K562 (cell line): ENCODE measurements at regions not wholly inside any gene's neighbourhood (a gene's known extent, or its start where the extent isn't known, plus 50 kb on each side); places are given as distances from the start of the nearest gene placed in this dataset.

Source experiments
- BRF2 ChIP-seq: IDR thresholded peaks from 3 replicates; pipeline ENCODE4 v1.6.1; 2011; ENCODE audit warnings: borderline replicate concordance, mild to moderate bottlenecking; ENCODE audit not compliant: insufficient read length, insufficient read depth
- CREM ChIP-seq: IDR thresholded peaks from 2 replicates; pipeline ENCODE4 v1.6.1; 2014; ENCODE audit warnings: antibody characterized with exemption, low read depth
- CTCF ChIP-seq, 3 experiments: IDR thresholded peaks in 2 of 3; conservative IDR thresholded peaks in 1 of 3; 2 replicates each; pipeline ENCODE4 v1.5.1; 2011 to 2012; ENCODE audit warnings: low read length in 3 of 3, mild to moderate bottlenecking in 3 of 3, control low read depth in 2 of 3, improper control_type of control experiment in 1 of 3, inconsistent platforms in 1 of 3, low read depth in 1 of 3, mixed read lengths in 1 of 3, moderate library complexity in 1 of 3; ENCODE audit not compliant: insufficient read depth in 2 of 3
- DMBX1 ChIP-seq: fragments of 250-450 bp; sonication (Bioruptor Pico); IDR thresholded peaks from 2 replicates; pipeline ENCODE4 v1.8.0; 2022; ENCODE audit warnings: inconsistent platforms, mild to moderate bottlenecking, moderate library complexity, borderline replicate concordance
- FIP1L1 ChIP-seq: fragments of 200-400 bp; formaldehyde crosslinking; IDR thresholded peaks from 2 replicates; pipeline ENCODE4 v1.6.1; 2018; ENCODE audit warnings: mild to moderate bottlenecking, low read depth, low read length; ENCODE audit not compliant: poor library complexity, severe bottlenecking
- GATAD2A ChIP-seq: fragments of 450-650 bp; IDR thresholded peaks from 2 replicates; pipeline ENCODE4 v1.6.1; 2017
- JUN ChIP-seq, 2 experiments: sonication (generic) in 1 of 2; formaldehyde crosslinking in 1 of 2; IDR thresholded peaks; 2 replicates each; pipeline versions ENCODE4 v1.6.1 to v1.8.0; 2012 to 2022; ENCODE audit warnings: borderline replicate concordance in 2 of 2, mild to moderate bottlenecking in 2 of 2, improper control_type of control experiment in 1 of 2, low read depth in 1 of 2, low read length in 1 of 2, missing genetic modification reagents in 1 of 2
- MEF2A ChIP-seq: IDR thresholded peaks from 2 replicates; pipeline ENCODE4 v1.6.1; 2011; ENCODE audit warnings: low read depth, mild to moderate bottlenecking, low read length, moderate library complexity; ENCODE audit not compliant: control insufficient read depth
- POLR2A ChIP-seq: fragments of 450-650 bp; conservative IDR thresholded peaks from 2 replicates; pipeline ENCODE4 v1.6.1; 2016
- RAD21 ChIP-seq, 2 experiments: fragments of 250-450 bp in 1 of 2; fragments of 450-650 bp in 1 of 2; sonication (Bioruptor Pico) in 1 of 2; formaldehyde crosslinking in 1 of 2; IDR thresholded peaks in 1 of 2; conservative IDR thresholded peaks in 1 of 2; 2 replicates each; pipeline versions ENCODE4 v1.4.0 to v1.8.0; 2020 to 2022; ENCODE audit warnings: mild to moderate bottlenecking in 2 of 2, moderate library complexity in 1 of 2
- RERE ChIP-seq: sonication (generic); formaldehyde crosslinking; IDR thresholded peaks from 2 replicates; pipeline ENCODE4 v1.8.0; 2023; ENCODE audit warnings: missing genetic modification reagents, mild to moderate bottlenecking, borderline replicate concordance
- RFX5 ChIP-seq: IDR thresholded peaks from 2 replicates; pipeline ENCODE4 v1.6.1; 2011; ENCODE audit warnings: low read depth, mild to moderate bottlenecking, improper control_type of control experiment, low read length
- ZBTB43 ChIP-seq: sonication (generic); formaldehyde crosslinking; IDR thresholded peaks from 2 replicates; pipeline ENCODE4 v1.8.0; 2023; ENCODE audit warnings: mild to moderate bottlenecking, missing genetic modification reagents
- ZNF274 ChIP-seq: IDR thresholded peaks from 2 replicates; pipeline ENCODE4 v1.6.1; 2011; ENCODE audit warnings: low read depth, mild to moderate bottlenecking, low read length, moderate library complexity, borderline replicate concordance

DNA sequence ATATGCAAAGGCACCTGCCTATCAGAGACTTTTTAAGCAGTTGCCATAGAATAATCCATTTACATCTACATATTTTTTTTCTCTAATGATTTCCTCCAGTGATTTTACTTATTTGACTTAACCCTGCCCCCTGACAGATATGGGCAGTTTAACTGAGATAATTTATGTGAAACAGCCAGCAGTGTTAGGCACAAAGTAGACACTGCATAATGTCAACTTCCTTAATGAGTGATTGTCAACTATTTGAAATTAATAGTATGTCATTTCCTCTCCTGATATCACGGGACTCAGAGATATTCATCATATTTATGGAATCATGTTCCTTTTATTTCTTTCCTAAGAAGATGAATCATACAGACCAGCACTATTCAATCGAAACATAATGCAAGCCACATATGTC, 179.9 kb upstream of the ATP10A start:
- TF ChIP-seq MEF2A (no peak), BRF2 (no peak), JUN (IDR thresholded peaks at IDR 0.05; ENCODE audit: borderline replicate concordance, low read depth, low read length) (no peak), JUN (CRISPR knock-in tag; IDR thresholded peaks at IDR 0.05; ENCODE audit: borderline replicate concordance) (no peak), DMBX1 (CRISPR knock-in tag) (no peak), GATAD2A (no peak), RFX5 (no peak), CTCF (IDR thresholded peaks at IDR 0.05 in 2 of 3, conservative IDR thresholded peaks at IDR 0.05 in 1 of 3; ENCODE audit: insufficient read depth in 2 of 3, low read depth in 1 of 3, low read length in 3 of 3) (no peak), POLR2A (no peak), ZNF274 (no peak), FIP1L1 (no peak), RERE (CRISPR knock-in tag) (no peak), RAD21 (CRISPR knock-in tag; conservative IDR thresholded peaks at IDR 0.05 in 1 of 2, IDR thresholded peaks at IDR 0.05 in 1 of 2) (no peak), CREM (no peak), ZBTB43 (no peak)
